ENCODE measurements at regions not wholly inside any gene's neighbourhood (a gene's known extent, or its start where the extent isn't known, plus 50 kb on each side); places are given as distances from the start of the nearest gene placed in this dataset.
A peak's percentile ranks its signal among the peaks of the same experiment; 100 is the strongest.
"Not testable (repeated sequence)": the region's sequence is repeated elsewhere in the genome, so short reads cannot be mapped to it uniquely, and the experiment has no call there.

- DNase-seq: no peak
These were observed 102.5 kb downstream of the ADAMTS15 start for GRCh38 chr11:130550984-130551383.

- no peak for DNase-seq
These were observed 102.9 kb downstream of the ADAMTS15 start for GRCh38 chr11:130551388-130551787.

GRCh38 chr11:130553306-130553705 lies 104.9 kb downstream of the ADAMTS15 start:
- DNase-seq: peak; percentile 8

- no peak for DNase-seq
These were observed 106.0 kb downstream of the ADAMTS15 start for GRCh38 chr11:130554241-130555055.

- no peak for DNase-seq
These were observed 106.9 kb downstream of the ADAMTS15 start for GRCh38 chr11:130555251-130555841.

- no peak for DNase-seq
These were observed 111.7 kb downstream of the ADAMTS15 start for GRCh38 chr11:130560000-130560780.

GRCh38 chr11:130560781-130561109 lies 112.3 kb downstream of the ADAMTS15 start:
- DNase-seq: no peak

GRCh38 chr11:130561441-130561881 lies 113.0 kb downstream of the ADAMTS15 start:
- no peak for DNase-seq

- DNase-seq: no peak
These were observed 114.1 kb downstream of the ADAMTS15 start for GRCh38 chr11:130562549-130562948.

GRCh38 chr11:130566360-130566759 lies 117.9 kb downstream of the ADAMTS15 start:
- not testable (repeated sequence) for DNase-seq

- DNase-seq: no peak
These were observed 123.1 kb downstream of the ADAMTS15 start for GRCh38 chr11:130571519-130571918.

- no peak for DNase-seq
These were observed 123.6 kb downstream of the ADAMTS15 start for GRCh38 chr11:130571947-130572584.

- no peak for DNase-seq
These were observed 125.3 kb downstream of the ADAMTS15 start for GRCh38 chr11:130573767-130574166.

- no peak for DNase-seq
These were observed 126.3 kb downstream of the ADAMTS15 start for GRCh38 chr11:130574740-130575139.

- no peak for DNase-seq
These were observed 127.7 kb downstream of the ADAMTS15 start for GRCh38 chr11:130576146-130576545.

GRCh38 chr11:130578738-130579368 lies 130.4 kb downstream of the ADAMTS15 start:
- DNase-seq: no peak

- no peak for DNase-seq
These were observed 131.9 kb downstream of the ADAMTS15 start for GRCh38 chr11:130580372-130580771.

GRCh38 chr11:130580891-130581492 lies 132.5 kb downstream of the ADAMTS15 start:
- no peak for DNase-seq

GRCh38 chr11:130581646-130582045 lies 133.2 kb downstream of the ADAMTS15 start:
- no peak for DNase-seq

GRCh38 chr11:130582176-130582575 lies 133.7 kb downstream of the ADAMTS15 start:
- DNase-seq: no peak

GRCh38 chr11:130582981-130583380 lies 134.5 kb downstream of the ADAMTS15 start:
- no peak for DNase-seq

GRCh38 chr11:130583801-130584211 lies 135.4 kb downstream of the ADAMTS15 start:
- no peak for DNase-seq
